Neural cell (in vitro differentiated cells): ENCODE measurements at regions not wholly inside any gene's neighbourhood (a gene's known extent, or its start where the extent isn't known, plus 50 kb on each side); places are given as distances from the start of the nearest gene placed in this dataset.

Experiments used
- H2AFZ ChIP-seq: fragments of 200-600, 300-800 bp; sonication (generic), shearing (Covaris generic); 2 replicates; pipeline ENCODE4 v1.6.0; 2014; ENCODE audit warnings: low read depth, mild to moderate bottlenecking, antibody characterized with exemption, low read length, moderate library complexity
- H3F3A ChIP-seq: fragments of 200-600 bp; shearing (Covaris generic); 2 replicates; pipeline ENCODE4 v1.6.1; 2016; ENCODE audit warnings: mild to moderate bottlenecking, moderate library complexity, mixed read lengths, antibody characterized with exemption, low read length; ENCODE audit not compliant: insufficient read depth, poor library complexity, severe bottlenecking
- H3K27ac ChIP-seq: fragments of 200-600, 300-800 bp; sonication (generic), shearing (Covaris generic); 2 replicates; pipeline ENCODE4 v1.5.1; 2014; ENCODE audit warnings: mild to moderate bottlenecking, low read length, moderate library complexity
- H3K27me3 ChIP-seq: fragments of 300-800, 200-600 bp; sonication (generic), shearing (Covaris generic); 2 replicates; pipeline ENCODE4 v1.6.0; 2014; ENCODE audit warnings: mild to moderate bottlenecking, low read depth, low read length, moderate library complexity; ENCODE audit not compliant: insufficient read depth
- H3K36me3 ChIP-seq: fragments of 300-800, 200-600 bp; sonication (generic), shearing (Covaris generic); 2 replicates; pipeline ENCODE4 v1.5.1; 2014; ENCODE audit warnings: mild to moderate bottlenecking, antibody characterized with exemption, low read length, moderate library complexity; ENCODE audit not compliant: insufficient read depth
- H3K4me2 ChIP-seq: fragments of 300-800, 200-600 bp; sonication (generic), shearing (Covaris generic); 2 replicates; pipeline ENCODE4 v1.6.0; 2014; ENCODE audit warnings: mild to moderate bottlenecking, low read length
- H3K4me3 ChIP-seq: fragments of 300-800, 200-600 bp; sonication (generic), shearing (Covaris generic); 2 replicates; pipeline ENCODE4 v1.5.1; 2014; ENCODE audit warnings: mild to moderate bottlenecking, low read length, moderate library complexity
- H3K79me2 ChIP-seq: fragments of 200-600 bp; shearing (Covaris generic); replicated peaks from 2 replicates; pipeline ENCODE4 v1.6.0; 2014; ENCODE audit warnings: mild to moderate bottlenecking, low read length, moderate library complexity; ENCODE audit not compliant: insufficient read depth
- H3K9ac ChIP-seq: fragments of 300-800, 200-600 bp; sonication (generic), shearing (Covaris generic); 2 replicates; pipeline ENCODE4 v1.6.1; 2016; ENCODE audit warnings: mild to moderate bottlenecking, low read length, mixed read lengths
- H3K9me2 ChIP-seq: fragments of 200-600 bp; shearing (Covaris generic); 2 replicates; pipeline ENCODE4 v1.6.1; 2016; ENCODE audit warnings: mild to moderate bottlenecking, low read length, mixed read lengths; ENCODE audit not compliant: insufficient read depth
- H3K9me3 ChIP-seq: fragments of 200-600, 300-800 bp; sonication (generic), shearing (Covaris generic); 2 replicates; pipeline ENCODE4 v1.6.1; 2016; ENCODE audit warnings: mild to moderate bottlenecking, mixed run types, low read length, moderate library complexity, mixed read lengths
- H4K20me1 ChIP-seq: fragments of 200-600 bp; shearing (Covaris generic); 2 replicates; pipeline ENCODE4 v1.6.1; 2016; ENCODE audit warnings: mild to moderate bottlenecking, mixed run types; ENCODE audit not compliant: insufficient read depth
- CTCF ChIP-seq: fragments of 450-650 bp; IDR thresholded peaks from 2 replicates; pipeline ENCODE4 v1.5.1; 2014; ENCODE audit warnings: antibody characterized with exemption, mild to moderate bottlenecking, moderate library complexity; ENCODE audit not compliant: poor library complexity, severe bottlenecking
- EP300 ChIP-seq: fragments of 450-650 bp; conservative IDR thresholded peaks from 2 replicates; pipeline ENCODE4 v1.6.1; 2014; ENCODE audit warnings: antibody characterized with exemption, mild to moderate bottlenecking, moderate library complexity; ENCODE audit not compliant: poor library complexity, severe bottlenecking
- EZH2 ChIP-seq: fragments of 200-600, 300-800 bp; shearing (Covaris generic), sonication (generic); IDR thresholded peaks from 2 replicates; pipeline ENCODE4 v1.6.1; 2014; ENCODE audit warnings: antibody characterized with exemption, low read length, borderline replicate concordance, mild to moderate bottlenecking; ENCODE audit not compliant: insufficient read depth, poor library complexity, severe bottlenecking
- MXI1 ChIP-seq: fragments of 450-650 bp; conservative IDR thresholded peaks from 2 replicates; pipeline ENCODE4 v1.6.1; 2014; ENCODE audit warnings: antibody characterized with exemption, mild to moderate bottlenecking; ENCODE audit not compliant: poor library complexity, severe bottlenecking
- POLR2AphosphoS5 ChIP-seq: IDR thresholded peaks from 2 replicates; pipeline ENCODE4 v1.6.1; 2012
- RAD21 ChIP-seq: fragments of 450-650 bp; conservative IDR thresholded peaks from 2 replicates; pipeline ENCODE4 v1.6.1; 2014; ENCODE audit warnings: antibody characterized with exemption, mild to moderate bottlenecking, moderate library complexity
- SMC3 ChIP-seq: fragments of 450-650 bp; conservative IDR thresholded peaks from 2 replicates; pipeline ENCODE4 v1.6.1; 2014; ENCODE audit warnings: antibody characterized with exemption, mild to moderate bottlenecking, moderate library complexity; ENCODE audit not compliant: poor library complexity
- TAF1 ChIP-seq: IDR thresholded peaks from 2 replicates; pipeline ENCODE4 v1.6.1; 2012; ENCODE audit warnings: low read depth
- TF ChIP-seq, protein P1 (sequence below): IDR thresholded peaks from 2 replicates; pipeline ENCODE4 v1.6.1; 2012; ENCODE audit warnings: borderline replicate concordance

DNA sequence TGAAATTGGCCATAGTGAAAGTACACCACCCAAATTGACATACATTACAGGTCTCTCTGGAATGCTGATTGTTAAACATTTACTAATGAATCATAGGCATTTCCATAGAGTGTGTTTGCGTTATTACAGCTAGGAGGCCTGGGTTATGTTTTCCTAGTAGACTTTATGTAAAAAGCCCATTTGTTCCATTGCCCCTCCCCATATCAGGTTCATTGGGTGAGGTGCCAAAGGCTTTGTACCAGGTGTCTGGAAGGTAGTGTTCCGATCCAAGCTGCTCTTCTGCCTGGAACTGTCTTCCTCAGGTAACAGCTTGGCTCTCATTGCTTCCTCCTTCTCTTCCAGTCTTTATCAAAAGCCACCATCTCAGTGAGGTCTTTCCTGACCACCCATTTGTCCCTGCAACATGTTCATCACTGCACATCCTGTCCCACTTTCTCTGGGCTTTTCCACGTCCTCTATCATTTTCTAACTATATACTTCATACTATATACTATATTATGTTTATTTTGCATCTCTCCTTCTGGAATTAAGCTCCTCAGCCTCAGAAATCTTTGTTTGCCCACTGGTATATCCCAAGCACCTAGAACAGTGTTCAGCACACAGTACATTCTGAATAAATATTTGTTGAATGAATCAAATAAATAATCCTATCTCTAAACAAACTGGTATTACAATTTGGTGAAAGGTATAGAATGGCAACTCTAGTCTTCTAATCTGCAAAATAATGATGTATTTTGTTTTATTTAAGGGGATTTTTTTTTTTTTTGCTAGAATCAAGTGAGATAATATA lies 252.3 kb downstream of the KTN1 start:
- Histone ChIP-seq H3K79me2 (no peaks in the 10 kb centered on the region), H3K9me3 (no peaks in the 10 kb centered on the region), H3K4me2 (no peak overlapping the region), H3K27ac (no peak overlapping the region), H3K36me3 (no peaks in the 10 kb centered on the region), H3K9ac (no peak overlapping the region), H2AFZ (no peak overlapping the region), H3K9me2 (no peaks in the 10 kb centered on the region), H3F3A (no peaks in the 10 kb centered on the region), H3K27me3 (no peaks in the 10 kb centered on the region), H4K20me1 (no peaks in the 10 kb centered on the region), H3K4me3 (no peak overlapping the region)
- no peak for TF ChIP-seq RAD21
- TF ChIP-seq, protein P1, sequence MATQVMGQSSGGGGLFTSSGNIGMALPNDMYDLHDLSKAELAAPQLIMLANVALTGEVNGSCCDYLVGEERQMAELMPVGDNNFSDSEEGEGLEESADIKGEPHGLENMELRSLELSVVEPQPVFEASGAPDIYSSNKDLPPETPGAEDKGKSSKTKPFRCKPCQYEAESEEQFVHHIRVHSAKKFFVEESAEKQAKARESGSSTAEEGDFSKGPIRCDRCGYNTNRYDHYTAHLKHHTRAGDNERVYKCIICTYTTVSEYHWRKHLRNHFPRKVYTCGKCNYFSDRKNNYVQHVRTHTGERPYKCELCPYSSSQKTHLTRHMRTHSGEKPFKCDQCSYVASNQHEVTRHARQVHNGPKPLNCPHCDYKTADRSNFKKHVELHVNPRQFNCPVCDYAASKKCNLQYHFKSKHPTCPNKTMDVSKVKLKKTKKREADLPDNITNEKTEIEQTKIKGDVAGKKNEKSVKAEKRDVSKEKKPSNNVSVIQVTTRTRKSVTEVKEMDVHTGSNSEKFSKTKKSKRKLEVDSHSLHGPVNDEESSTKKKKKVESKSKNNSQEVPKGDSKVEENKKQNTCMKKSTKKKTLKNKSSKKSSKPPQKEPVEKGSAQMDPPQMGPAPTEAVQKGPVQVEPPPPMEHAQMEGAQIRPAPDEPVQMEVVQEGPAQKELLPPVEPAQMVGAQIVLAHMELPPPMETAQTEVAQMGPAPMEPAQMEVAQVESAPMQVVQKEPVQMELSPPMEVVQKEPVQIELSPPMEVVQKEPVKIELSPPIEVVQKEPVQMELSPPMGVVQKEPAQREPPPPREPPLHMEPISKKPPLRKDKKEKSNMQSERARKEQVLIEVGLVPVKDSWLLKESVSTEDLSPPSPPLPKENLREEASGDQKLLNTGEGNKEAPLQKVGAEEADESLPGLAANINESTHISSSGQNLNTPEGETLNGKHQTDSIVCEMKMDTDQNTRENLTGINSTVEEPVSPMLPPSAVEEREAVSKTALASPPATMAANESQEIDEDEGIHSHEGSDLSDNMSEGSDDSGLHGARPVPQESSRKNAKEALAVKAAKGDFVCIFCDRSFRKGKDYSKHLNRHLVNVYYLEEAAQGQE = no peak

- Histone ChIP-seq H3K4me2 (no peak overlapping the region), H3K4me3 (no peak overlapping the region), H3K27ac (no peak overlapping the region), H3F3A (no peaks in the 10 kb centered on the region), H3K9ac (no peak overlapping the region), H3K36me3 (no peaks in the 10 kb centered on the region), H3K27me3 (no peaks in the 10 kb centered on the region), H2AFZ (no peak overlapping the region), H4K20me1 (no peaks in the 10 kb centered on the region), H3K9me2 (no peaks in the 10 kb centered on the region), H3K9me3 (no peaks in the 10 kb centered on the region), H3K79me2 (no peaks in the 10 kb centered on the region)
- TF ChIP-seq SMC3 (no peak), EP300 (no peak), CTCF (no peak), TAF1 (no peak)
These were observed 253.0 kb downstream of the KTN1 start for GRCh38 chr14:55832974-55833373.

- H4K20me1 ChIP-seq = no peaks in the 10 kb centered on the region
- no peak overlapping the region for H3K27ac ChIP-seq
- H3K27me3 ChIP-seq = no peaks in the 10 kb centered on the region
- no peaks in the 10 kb centered on the region for H3F3A ChIP-seq
- no peak overlapping the region for H3K4me3 ChIP-seq
- H3K36me3 ChIP-seq = no peaks in the 10 kb centered on the region
- H3K9me2 ChIP-seq = no peaks in the 10 kb centered on the region
- no peak overlapping the region for H3K4me2 ChIP-seq
- TF ChIP-seq CTCF (no peak), POLR2AphosphoS5 (no peak), EZH2 (no peak), SMC3 (no peak), MXI1 (no peak), RAD21 (no peak), EP300 (no peak), TAF1 (no peak)
- TF ChIP-seq, protein P1 = no peak
- no peak overlapping the region for H2AFZ ChIP-seq
- no peaks in the 10 kb centered on the region for H3K79me2 ChIP-seq
- no peak overlapping the region for H3K9ac ChIP-seq
- no peaks in the 10 kb centered on the region for H3K9me3 ChIP-seq
These were observed 254.4 kb downstream of the KTN1 start for GRCh38 chr14:55834390-55834789.
